ENCODE measurements at regions not wholly inside any gene's neighbourhood (a gene's known extent, or its start where the extent isn't known, plus 50 kb on each side); places are given as distances from the start of the nearest gene placed in this dataset.

- in situ Hi-C loops (cut with HindIII; ENCODE audit: low pct_unique_long_range_greater_than_20kb, low sequenced_read_pairs): no loop called here
- no peak for TF ChIP-seq JUND (IDR thresholded peaks at IDR 0.05; ENCODE audit: low read depth)
- no peak for DNase-seq (ENCODE audit: low read depth in 1 of 2, low spot score in 1 of 2)
These were observed 866.6 kb downstream of the BRD1 start for GRCh38 chr22:48960980-48961660.

- no peak for TF ChIP-seq JUND (IDR thresholded peaks at IDR 0.05; ENCODE audit: low read depth)
- in situ Hi-C loops (cut with HindIII; ENCODE audit: low pct_unique_long_range_greater_than_20kb, low sequenced_read_pairs): no loop called here
- no peak for DNase-seq (ENCODE audit: low read depth in 1 of 2, low spot score in 1 of 2)
These were observed 867.1 kb downstream of the BRD1 start for GRCh38 chr22:48960576-48960975.

GRCh38 chr22:48959496-48959895 is 868.2 kb downstream of the BRD1 start:
- no peak for TF ChIP-seq JUND (IDR thresholded peaks at IDR 0.05; ENCODE audit: low read depth)
- DNase-seq (ENCODE audit: low read depth in 1 of 2, low spot score in 1 of 2): no peak
- in situ Hi-C loops (cut with HindIII; ENCODE audit: low pct_unique_long_range_greater_than_20kb, low sequenced_read_pairs): no loop called here

- in situ Hi-C loops (cut with HindIII; ENCODE audit: low pct_unique_long_range_greater_than_20kb, low sequenced_read_pairs): no loop called here
- no peak for DNase-seq (ENCODE audit: low read depth in 1 of 2, low spot score in 1 of 2)
- no peak for TF ChIP-seq JUND (IDR thresholded peaks at IDR 0.05; ENCODE audit: low read depth)
These were observed 869.7 kb downstream of the BRD1 start for GRCh38 chr22:48957987-48958321.

GRCh38 chr22:48957311-48957986 is 870.2 kb downstream of the BRD1 start:
- in situ Hi-C loops (cut with HindIII; ENCODE audit: low pct_unique_long_range_greater_than_20kb, low sequenced_read_pairs): no loop called here
- DNase-seq (ENCODE audit: low read depth in 1 of 2, low spot score in 1 of 2): no peak
- no peak for TF ChIP-seq JUND (IDR thresholded peaks at IDR 0.05; ENCODE audit: low read depth)

GRCh38 chr22:48955351-48956311 is 872.0 kb downstream of the BRD1 start:
- in situ Hi-C loops (cut with HindIII; ENCODE audit: low pct_unique_long_range_greater_than_20kb, low sequenced_read_pairs): no loop called here
- no peak for DNase-seq (ENCODE audit: low read depth in 1 of 2, low spot score in 1 of 2)
- no peak for TF ChIP-seq JUND (IDR thresholded peaks at IDR 0.05; ENCODE audit: low read depth)

GRCh38 chr22:48954781-48955311 is 872.8 kb downstream of the BRD1 start:
- no peak for TF ChIP-seq JUND (IDR thresholded peaks at IDR 0.05; ENCODE audit: low read depth)
- in situ Hi-C loops (cut with HindIII; ENCODE audit: low pct_unique_long_range_greater_than_20kb, low sequenced_read_pairs): no loop called here
- no peak for DNase-seq (ENCODE audit: low read depth in 1 of 2, low spot score in 1 of 2)

- no peak for TF ChIP-seq JUND (IDR thresholded peaks at IDR 0.05; ENCODE audit: low read depth)
- DNase-seq (ENCODE audit: low read depth in 1 of 2, low spot score in 1 of 2): no peak
- in situ Hi-C loops (cut with HindIII; ENCODE audit: low pct_unique_long_range_greater_than_20kb, low sequenced_read_pairs): no loop called here
These were observed 873.8 kb downstream of the BRD1 start for GRCh38 chr22:48953830-48954229.

GRCh38 chr22:48953103-48953720 is 874.5 kb downstream of the BRD1 start:
- DNase-seq (ENCODE audit: low read depth in 1 of 2, low spot score in 1 of 2): no peak
- in situ Hi-C loops (cut with HindIII; ENCODE audit: low pct_unique_long_range_greater_than_20kb, low sequenced_read_pairs): no loop called here
- no peak for TF ChIP-seq JUND (IDR thresholded peaks at IDR 0.05; ENCODE audit: low read depth)

- in situ Hi-C loops (cut with HindIII; ENCODE audit: low pct_unique_long_range_greater_than_20kb, low sequenced_read_pairs): no loop called here
- no peak for TF ChIP-seq JUND (IDR thresholded peaks at IDR 0.05; ENCODE audit: low read depth)
- no peak for DNase-seq (ENCODE audit: low read depth in 1 of 2, low spot score in 1 of 2)
These were observed 875.2 kb downstream of the BRD1 start for GRCh38 chr22:48952256-48953102.

- DNase-seq (ENCODE audit: low read depth in 1 of 2, low spot score in 1 of 2): no peak
- in situ Hi-C loops (cut with HindIII; ENCODE audit: low pct_unique_long_range_greater_than_20kb, low sequenced_read_pairs): no loop called here
These were observed 875.8 kb downstream of the BRD1 start for GRCh38 chr22:48951836-48952235.

More at GRCh38 chr22:48951836-48952235, 875.8 kb downstream of the BRD1 start:
- no peak for TF ChIP-seq JUND (IDR thresholded peaks at IDR 0.05; ENCODE audit: low read depth)
